Fibroblast of lung (primary cell): ENCODE measurements at regions not wholly inside any gene's neighbourhood (a gene's known extent, or its start where the extent isn't known, plus 50 kb on each side); places are given as distances from the start of the nearest gene placed in this dataset.

ENCODE experiments used
- CTCF ChIP-seq, 2 donors: IDR thresholded peaks in 1 of 2; conservative IDR thresholded peaks in 1 of 2; 1 replicate in 1 of 2; 2 replicates in 1 of 2; pipeline ENCODE4 v1.5.1; 2011 to 2012; ENCODE audit warnings: low read length in 2 of 2, control low read depth in 1 of 2, inconsistent platforms in 1 of 2, low read depth in 1 of 2, mild to moderate bottlenecking in 1 of 2
- EZH2 ChIP-seq: IDR thresholded peaks from 2 replicates; pipeline ENCODE4 v1.5.1; 2012; ENCODE audit warnings: low read length, control low read depth, mild to moderate bottlenecking; ENCODE audit errors: missing control alignments

DNA sequence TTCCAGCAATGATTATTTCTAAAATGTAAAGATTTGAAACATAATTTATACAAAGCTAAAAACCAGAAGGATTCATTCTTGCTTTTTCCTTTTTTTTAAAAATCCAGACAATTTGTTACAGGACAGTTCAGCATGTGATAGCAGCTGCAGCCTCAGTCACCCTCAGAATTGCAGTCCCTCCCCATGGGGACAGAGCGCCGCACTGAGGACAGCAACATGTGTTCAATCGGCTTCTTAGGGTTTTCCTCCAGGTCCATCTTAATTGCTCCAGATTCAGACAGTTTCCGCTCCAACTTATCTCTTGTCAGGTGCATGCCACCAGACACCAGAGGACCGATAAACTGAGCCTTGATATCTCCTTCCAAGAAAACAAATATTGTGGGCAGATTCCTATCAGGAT lies 134.9 kb upstream of the TBC1D5 start:
- TF ChIP-seq CTCF (conservative IDR thresholded peaks at IDR 0.05 in 1 of 2, IDR thresholded peaks at IDR 0.05 in 1 of 2; ENCODE audit: low read depth in 1 of 2, low read length in 2 of 2) (no peak), EZH2 (no peak)
